ENCODE measurements at regions not wholly inside any gene's neighbourhood (a gene's known extent, or its start where the extent isn't known, plus 50 kb on each side); places are given as distances from the start of the nearest gene placed in this dataset.

DNA sequence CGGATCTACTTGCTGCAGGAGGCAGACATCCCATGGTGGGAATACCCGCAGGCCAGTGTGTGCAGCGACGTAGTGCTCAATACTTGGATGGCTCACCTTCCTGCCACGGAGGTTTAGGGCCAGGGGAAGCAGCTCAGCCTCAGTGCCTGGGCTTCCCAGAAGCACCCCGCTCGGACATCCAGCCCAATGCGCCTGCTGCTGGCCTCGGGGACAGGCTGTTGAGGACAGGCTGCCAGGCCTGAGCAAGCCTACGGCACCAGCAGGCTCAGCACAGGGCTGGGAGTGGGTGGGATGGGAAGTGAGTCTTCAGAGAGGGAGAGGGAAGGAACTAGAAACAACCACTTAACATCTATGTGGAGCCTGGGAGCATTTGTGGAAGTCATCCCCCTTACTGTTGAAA lies 441.3 kb upstream of the MGMT start:
- ATAC-seq (ENCODE audit: insufficient read depth, low read depth): no peak
- H2AFZ ChIP-seq (ENCODE audit: low read depth, low read length): no peak overlapping the region
- H3K4me1 ChIP-seq (ENCODE audit: insufficient read depth, low read length): no peaks in the 10 kb centered on the region

DNA sequence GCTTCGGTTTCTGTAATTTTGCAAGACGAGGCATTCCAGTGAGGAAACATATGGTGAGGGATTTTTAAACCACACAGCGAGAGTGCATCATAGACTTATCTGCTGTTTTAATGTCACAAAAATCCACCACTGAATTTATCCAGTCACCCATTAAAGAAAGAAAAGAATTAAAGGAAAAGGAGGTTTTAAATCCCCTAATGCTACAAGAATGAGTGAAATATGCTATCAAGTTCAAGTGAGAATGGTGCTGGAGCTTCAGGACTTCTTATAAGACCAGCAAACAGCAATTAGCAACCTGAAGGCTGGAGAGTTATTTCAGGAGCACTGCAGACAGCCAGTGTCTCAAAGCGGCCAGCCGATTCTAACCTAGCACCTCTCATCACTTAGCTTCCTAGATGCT lies 439.1 kb upstream of the MGMT start:
- H3K27ac ChIP-seq (ENCODE audit: low read length): no peak overlapping the region
- H4K20me1 ChIP-seq (ENCODE audit: insufficient read depth, low read length): no peaks in the 10 kb centered on the region
- H2AFZ ChIP-seq (ENCODE audit: low read depth, low read length): no peak overlapping the region
- no peak for TF ChIP-seq CTCF (IDR thresholded peaks at IDR 0.05; ENCODE audit: borderline replicate concordance, extremely low read depth, low read length, poor library complexity, severe bottlenecking)
- no peak for TF ChIP-seq EZH2 (IDR thresholded peaks at IDR 0.05; ENCODE audit: borderline replicate concordance, low read depth, low read length, severe bottlenecking)
- no peak overlapping the region for H3K9ac ChIP-seq (ENCODE audit: low read depth, low read length)
- no peaks in the 10 kb centered on the region for H3K27me3 ChIP-seq (ENCODE audit: insufficient read depth, low read length, poor library complexity)
- no peaks in the 10 kb centered on the region for H3K9me3 ChIP-seq (ENCODE audit: insufficient read depth, low read length, severe bottlenecking)
- H3K79me2 ChIP-seq (ENCODE audit: insufficient read depth, low read length): no peaks in the 10 kb centered on the region
- ATAC-seq (ENCODE audit: insufficient read depth, low read depth) (no peak), DNase-seq (no peak)
- H3K36me3 ChIP-seq (ENCODE audit: insufficient read depth, low read length): no peaks in the 10 kb centered on the region
- peaks cover 18% of the 10 kb centered on the region for H3K4me1 ChIP-seq (ENCODE audit: insufficient read depth, low read length)
- no peak overlapping the region for H3K4me3 ChIP-seq (ENCODE audit: low read depth in 1 of 2, low read length in 2 of 2)
- no peak overlapping the region for H3K4me2 ChIP-seq (ENCODE audit: insufficient read depth, low read length)

More for the DNA sequence above, 441.3 kb upstream of the MGMT start:
- Histone ChIP-seq H3K27ac (ENCODE audit: low read length) (no peak overlapping the region), H3K4me2 (ENCODE audit: insufficient read depth, low read length) (no peak overlapping the region), H3K9ac (ENCODE audit: low read depth, low read length) (no peak overlapping the region), H3K27me3 (ENCODE audit: insufficient read depth, low read length, poor library complexity) (no peaks in the 10 kb centered on the region), H4K20me1 (ENCODE audit: insufficient read depth, low read length) (no peaks in the 10 kb centered on the region), H3K36me3 (ENCODE audit: insufficient read depth, low read length) (no peaks in the 10 kb centered on the region), H3K79me2 (ENCODE audit: insufficient read depth, low read length) (no peaks in the 10 kb centered on the region), H3K9me3 (ENCODE audit: insufficient read depth, low read length, severe bottlenecking) (no peaks in the 10 kb centered on the region), H3K4me3 (ENCODE audit: low read depth in 1 of 2, low read length in 2 of 2) (no peak overlapping the region)
- no peak for DNase-seq
- TF ChIP-seq EZH2 (IDR thresholded peaks at IDR 0.05; ENCODE audit: borderline replicate concordance, low read depth, low read length, severe bottlenecking) (no peak), CTCF (IDR thresholded peaks at IDR 0.05; ENCODE audit: borderline replicate concordance, extremely low read depth, low read length, poor library complexity, severe bottlenecking) (no peak)

- H3K9me3 ChIP-seq (ENCODE audit: insufficient read depth, low read length, severe bottlenecking): no peaks in the 10 kb centered on the region
- no peak overlapping the region for H3K4me2 ChIP-seq (ENCODE audit: insufficient read depth, low read length)
- H3K27ac ChIP-seq (ENCODE audit: low read length): no peak overlapping the region
- no peak for DNase-seq
- H2AFZ ChIP-seq (ENCODE audit: low read depth, low read length): no peak overlapping the region
- no peak overlapping the region for H3K4me3 ChIP-seq (ENCODE audit: low read depth in 1 of 2, low read length in 2 of 2)
- H3K79me2 ChIP-seq (ENCODE audit: insufficient read depth, low read length): no peaks in the 10 kb centered on the region
- no peak for ATAC-seq (ENCODE audit: insufficient read depth, low read depth)
- no peaks in the 10 kb centered on the region for H3K36me3 ChIP-seq (ENCODE audit: insufficient read depth, low read length)
- peaks cover 24% of the 10 kb centered on the region for H3K4me1 ChIP-seq (ENCODE audit: insufficient read depth, low read length)
- no peaks in the 10 kb centered on the region for H4K20me1 ChIP-seq (ENCODE audit: insufficient read depth, low read length)
- H3K27me3 ChIP-seq (ENCODE audit: insufficient read depth, low read length, poor library complexity): no peaks in the 10 kb centered on the region
- no peak for TF ChIP-seq EZH2 (IDR thresholded peaks at IDR 0.05; ENCODE audit: borderline replicate concordance, low read depth, low read length, severe bottlenecking)
- no peak for TF ChIP-seq CTCF (IDR thresholded peaks at IDR 0.05; ENCODE audit: borderline replicate concordance, extremely low read depth, low read length, poor library complexity, severe bottlenecking)
- no peak overlapping the region for H3K9ac ChIP-seq (ENCODE audit: low read depth, low read length)
Measured at GRCh38 chr10:129028451-129028850, 438.6 kb upstream of the MGMT start.

DNA sequence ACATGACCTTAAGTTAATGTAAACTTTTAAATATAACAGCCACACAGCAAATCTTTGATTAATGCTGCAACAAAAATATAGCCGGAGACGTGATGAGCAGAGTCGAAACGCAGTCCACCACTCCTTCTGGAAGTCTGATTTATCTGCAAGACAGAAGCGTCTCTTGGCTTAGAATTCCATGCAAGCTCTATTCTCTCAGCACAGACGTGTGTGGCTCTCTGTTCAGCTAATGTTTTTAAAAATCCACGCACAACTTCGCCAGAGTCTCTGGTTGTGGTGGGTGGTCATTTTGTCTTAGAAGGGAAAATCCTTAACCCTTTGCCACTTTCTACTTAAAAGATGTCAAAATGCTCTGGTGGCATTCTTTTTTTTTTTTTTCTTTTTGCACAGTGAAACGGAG lies 438.0 kb upstream of the MGMT start:
- DNase-seq: no peak
- H3K79me2 ChIP-seq (ENCODE audit: insufficient read depth, low read length): no peaks in the 10 kb centered on the region
- H3K4me3 ChIP-seq (ENCODE audit: low read depth in 1 of 2, low read length in 2 of 2): no peak overlapping the region
- no peak overlapping the region for H3K4me2 ChIP-seq (ENCODE audit: insufficient read depth, low read length)
- ATAC-seq (ENCODE audit: insufficient read depth, low read depth): no peak
- no peaks in the 10 kb centered on the region for H3K27me3 ChIP-seq (ENCODE audit: insufficient read depth, low read length, poor library complexity)
- H3K36me3 ChIP-seq (ENCODE audit: insufficient read depth, low read length): no peaks in the 10 kb centered on the region
- H4K20me1 ChIP-seq (ENCODE audit: insufficient read depth, low read length): no peaks in the 10 kb centered on the region
- H3K4me1 ChIP-seq (ENCODE audit: insufficient read depth, low read length): peaks cover 30% of the 10 kb centered on the region
- no peaks in the 10 kb centered on the region for H3K9me3 ChIP-seq (ENCODE audit: insufficient read depth, low read length, severe bottlenecking)
- no peak for TF ChIP-seq EZH2 (IDR thresholded peaks at IDR 0.05; ENCODE audit: borderline replicate concordance, low read depth, low read length, severe bottlenecking)
- no peak for TF ChIP-seq CTCF (IDR thresholded peaks at IDR 0.05; ENCODE audit: borderline replicate concordance, extremely low read depth, low read length, poor library complexity, severe bottlenecking)
- no peak overlapping the region for H2AFZ ChIP-seq (ENCODE audit: low read depth, low read length)
- H3K9ac ChIP-seq (ENCODE audit: low read depth, low read length): no peak overlapping the region
- no peak overlapping the region for H3K27ac ChIP-seq (ENCODE audit: low read length)
